GM19328 (cell line): ENCODE measurements at regions not wholly inside any gene's neighbourhood (a gene's known extent, or its start where the extent isn't known, plus 50 kb on each side); places are given as distances from the start of the nearest gene placed in this dataset.

ENCODE experiments used
- ATAC-seq: cut with Tn5 transposase; IDR thresholded peaks from one replicate; pipeline ENCODE4 v1.9.1; 2021; ENCODE audit warnings: mild to moderate bottlenecking, moderate library complexity; ENCODE audit not compliant: unreplicated experiment

DNA sequence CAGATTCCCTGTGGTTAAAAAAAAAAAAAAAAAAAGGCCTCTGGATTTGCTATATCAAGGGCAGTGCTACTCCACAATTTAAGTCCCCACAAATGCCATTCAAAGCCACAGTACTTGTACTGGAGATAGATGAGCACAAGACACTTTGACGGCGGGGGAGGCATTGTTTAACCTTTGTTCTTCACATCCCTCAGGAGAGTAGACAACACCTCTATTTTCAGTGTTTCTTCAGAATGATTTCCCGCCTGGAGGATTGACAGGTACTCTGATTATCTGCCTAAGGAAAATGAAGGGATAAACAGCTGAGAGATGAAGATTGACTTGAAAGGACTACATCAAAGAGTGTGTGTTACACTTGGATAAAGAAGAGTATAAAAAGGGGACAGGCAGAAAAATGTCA, 58.7 kb downstream of the OTOL1 start:
- no peak for ATAC-seq

DNA sequence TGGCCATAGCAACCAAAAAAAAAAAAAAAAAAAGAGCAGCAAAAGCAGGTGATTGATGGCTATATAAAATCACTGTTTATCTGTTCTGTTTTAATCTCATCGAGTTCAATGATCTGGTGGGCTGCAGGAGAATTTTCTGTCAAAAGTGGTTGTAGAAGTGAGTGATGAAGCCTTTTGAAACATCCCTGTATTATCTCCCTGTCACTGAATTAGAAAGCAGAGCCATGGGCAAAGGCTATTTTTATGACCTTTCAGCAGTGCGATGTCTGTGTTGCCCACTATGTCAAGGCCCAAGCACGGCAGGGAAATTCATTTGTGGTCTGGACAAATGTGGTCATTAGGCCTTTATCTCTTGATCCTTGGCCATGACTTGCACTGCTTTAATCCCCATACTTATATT, 59.9 kb downstream of the OTOL1 start:
- ATAC-seq = no peak

DNA sequence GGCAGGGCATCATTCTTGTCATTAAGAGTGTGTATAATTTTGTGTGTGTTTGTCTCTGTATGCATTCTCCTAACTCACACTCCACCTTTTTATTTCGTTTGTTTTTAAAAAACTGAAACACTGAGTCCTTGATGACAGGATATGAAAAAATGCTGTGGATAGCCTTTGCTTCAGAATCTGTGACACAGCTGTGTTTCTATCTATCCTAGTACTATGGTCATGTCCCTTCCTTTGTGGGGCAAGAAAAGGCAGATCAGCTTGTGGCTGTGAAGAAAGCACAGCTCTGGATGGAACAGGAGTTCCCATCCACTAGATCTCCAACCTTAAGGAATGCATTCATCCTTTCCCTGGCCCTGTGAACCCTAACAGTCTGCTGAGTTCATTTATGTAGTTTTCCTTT, 60.3 kb downstream of the OTOL1 start:
- ATAC-seq = no peak

DNA sequence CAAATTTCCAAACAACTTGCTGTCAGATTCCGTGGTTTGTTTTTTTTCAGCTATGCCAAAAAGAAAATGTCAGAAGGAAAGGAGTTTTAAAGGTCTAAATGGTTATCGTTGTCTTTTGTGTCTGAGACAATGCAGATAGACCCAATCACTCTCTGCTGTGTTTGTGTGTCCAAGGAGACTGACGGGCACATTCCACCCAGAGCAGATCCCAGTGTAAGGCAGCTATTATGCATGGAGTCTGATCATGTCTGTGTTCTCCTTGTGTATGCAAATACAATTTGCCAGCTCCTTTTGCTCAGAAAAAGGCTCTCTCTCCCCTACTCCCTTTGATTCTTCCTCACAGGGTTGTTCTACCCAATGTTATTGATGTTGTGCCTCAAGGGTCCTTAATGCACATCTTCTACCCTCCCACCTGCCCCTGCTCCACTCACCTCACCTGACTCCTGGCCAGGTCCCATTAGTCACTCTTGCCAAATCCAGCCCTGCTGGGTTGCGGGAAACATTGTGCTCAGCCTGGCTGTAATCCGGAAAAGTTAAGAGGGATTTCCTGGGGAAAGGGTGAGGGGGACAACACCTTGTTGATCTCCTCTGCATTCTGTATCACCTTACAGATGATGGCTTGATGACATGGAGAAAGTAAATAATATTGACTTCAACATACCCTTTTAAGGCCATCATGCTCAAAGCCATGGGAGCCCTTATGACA, 61.0 kb downstream of the OTOL1 start:
- ATAC-seq = no peak

DNA sequence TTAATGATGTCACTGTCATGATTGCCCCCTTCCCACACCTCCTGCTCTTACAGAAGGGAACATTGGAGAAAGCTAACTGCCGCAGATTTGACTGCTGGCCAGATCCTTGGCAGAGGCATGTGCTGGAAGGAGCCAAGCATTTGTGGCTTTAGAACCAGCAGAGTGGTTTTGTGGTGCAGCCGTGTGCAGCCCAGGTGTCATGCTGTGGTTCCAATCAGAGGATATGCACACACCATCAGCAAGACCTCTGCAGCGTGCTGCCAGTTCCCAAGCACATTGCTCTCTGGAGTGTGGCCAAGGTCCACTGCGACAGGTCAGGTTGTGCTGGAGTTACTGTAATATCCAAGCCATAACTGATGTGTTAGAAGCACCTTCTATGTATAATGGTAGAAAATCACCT, 61.6 kb downstream of the OTOL1 start:
- ATAC-seq = no peak

DNA sequence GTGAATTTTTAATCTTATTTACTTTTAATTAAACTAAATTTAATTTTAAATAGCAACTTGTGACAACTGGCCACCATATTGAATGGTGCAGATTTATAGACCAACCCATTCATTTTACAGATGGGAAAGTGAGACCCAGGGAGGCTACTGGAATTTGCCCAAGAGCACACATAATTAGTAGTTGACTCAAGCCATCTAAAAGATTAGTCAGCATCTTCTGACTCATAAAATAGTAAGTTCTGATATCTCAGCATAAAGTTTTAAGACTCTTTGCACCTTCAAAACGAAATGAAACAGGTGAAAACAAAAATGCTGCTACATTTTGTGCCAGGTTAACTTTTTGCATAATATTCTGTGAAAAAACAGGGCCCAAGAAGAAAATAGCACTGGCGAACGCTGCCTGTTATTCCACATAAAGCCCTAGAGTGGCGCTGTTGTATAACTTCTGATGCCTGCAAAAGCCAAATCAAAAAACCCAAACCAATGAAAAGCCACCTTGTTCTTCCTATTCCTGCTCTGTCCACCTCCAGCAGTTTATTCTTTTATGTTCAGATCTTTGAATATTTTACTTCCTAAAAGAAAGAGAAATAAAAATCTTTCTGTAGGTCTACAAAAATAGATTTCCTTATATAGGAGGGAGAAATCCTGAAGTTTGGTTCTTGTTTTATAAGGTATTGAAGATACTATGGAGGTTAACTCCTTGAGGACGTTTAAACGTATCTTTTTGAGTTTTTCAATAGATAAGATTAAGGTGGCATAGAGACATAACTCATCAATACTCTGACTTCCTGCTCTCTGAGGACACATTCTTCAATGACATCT, 62.8 kb downstream of the OTOL1 start:
- no peak for ATAC-seq

DNA sequence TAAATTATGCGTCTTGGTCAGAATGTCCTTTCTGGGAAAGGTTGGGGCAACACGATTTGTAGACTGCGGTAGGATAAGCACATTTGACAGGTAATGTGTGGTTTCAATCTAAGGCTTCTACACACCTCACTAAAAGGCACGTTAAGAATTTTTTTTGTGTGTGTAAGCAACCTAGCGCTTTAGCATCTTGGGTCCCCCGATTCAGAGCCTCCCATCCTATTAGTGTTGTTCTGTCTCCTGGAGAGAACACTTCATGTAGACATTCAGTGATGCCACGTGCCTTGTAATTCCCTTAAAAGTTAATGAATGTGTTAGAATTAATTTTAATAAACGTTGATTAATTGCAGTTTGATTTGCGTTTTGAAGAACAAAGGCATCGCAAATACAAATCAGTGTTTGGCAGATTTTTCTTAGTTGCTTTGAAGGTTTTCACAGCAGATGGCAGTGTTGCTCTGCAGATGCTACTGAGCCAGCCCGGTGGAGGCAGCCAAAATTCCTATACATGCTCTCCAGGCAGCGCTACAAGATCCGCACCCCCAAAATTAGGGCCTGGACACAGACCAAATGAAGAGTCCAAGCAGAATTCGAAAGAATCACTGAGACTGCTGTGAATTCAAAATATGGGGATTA, 63.5 kb downstream of the OTOL1 start:
- no peak for ATAC-seq

DNA sequence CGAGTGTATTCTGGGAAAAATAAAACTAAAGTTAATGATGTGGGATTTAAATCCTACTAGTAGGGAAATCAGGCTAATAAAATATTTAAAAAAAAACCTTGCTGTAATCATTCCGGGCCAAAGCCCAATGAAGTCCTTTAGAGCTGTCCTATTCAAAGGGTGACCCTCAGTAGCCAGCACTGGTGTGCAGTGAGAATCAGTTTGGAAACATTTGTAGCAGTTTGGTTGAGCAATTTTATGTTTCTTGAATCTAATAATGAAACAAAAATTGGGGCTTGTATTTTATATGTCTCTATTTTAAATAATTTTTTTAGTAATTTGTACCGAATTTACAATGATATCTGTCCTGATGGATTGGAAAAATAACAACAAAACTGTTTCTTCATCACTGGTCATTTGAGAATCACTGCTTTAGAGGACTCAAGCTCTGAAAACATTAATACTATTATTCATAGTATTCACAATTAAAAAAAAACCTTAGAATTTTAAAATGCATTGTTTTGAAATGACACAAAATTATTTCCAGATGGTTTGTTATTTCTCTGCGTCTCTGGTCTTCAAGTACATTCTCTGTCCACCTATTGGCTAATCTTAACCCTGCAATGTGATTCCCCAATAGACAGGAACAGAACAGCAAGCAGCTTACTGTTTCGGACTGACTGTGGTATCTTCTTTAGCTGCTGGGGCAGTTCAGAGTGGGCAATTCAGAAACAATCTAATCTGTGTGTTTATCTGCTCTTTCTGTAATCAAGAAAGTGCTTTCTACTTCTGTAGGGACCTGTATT, 71.2 kb downstream of the OTOL1 start:
- ATAC-seq = no peak

DNA sequence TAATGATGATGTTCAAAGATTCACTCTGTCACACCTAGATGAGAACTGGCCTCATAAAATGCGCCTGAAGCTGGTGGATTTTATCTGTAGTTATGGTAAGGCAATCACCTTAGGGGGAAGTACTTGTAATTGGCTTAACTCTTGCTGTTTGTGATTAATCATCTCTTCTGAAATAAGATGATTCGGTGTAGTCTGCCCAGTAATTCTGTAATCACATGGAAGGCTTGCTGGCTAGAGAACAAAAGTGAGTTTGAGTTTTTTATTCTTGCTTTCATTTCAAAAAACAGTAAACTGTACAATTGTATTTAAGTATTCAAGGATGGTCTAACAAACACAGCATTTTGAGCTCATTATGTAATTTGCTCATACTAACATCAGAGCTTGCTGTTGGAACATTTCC, 72.1 kb downstream of the OTOL1 start:
- no peak for ATAC-seq

DNA sequence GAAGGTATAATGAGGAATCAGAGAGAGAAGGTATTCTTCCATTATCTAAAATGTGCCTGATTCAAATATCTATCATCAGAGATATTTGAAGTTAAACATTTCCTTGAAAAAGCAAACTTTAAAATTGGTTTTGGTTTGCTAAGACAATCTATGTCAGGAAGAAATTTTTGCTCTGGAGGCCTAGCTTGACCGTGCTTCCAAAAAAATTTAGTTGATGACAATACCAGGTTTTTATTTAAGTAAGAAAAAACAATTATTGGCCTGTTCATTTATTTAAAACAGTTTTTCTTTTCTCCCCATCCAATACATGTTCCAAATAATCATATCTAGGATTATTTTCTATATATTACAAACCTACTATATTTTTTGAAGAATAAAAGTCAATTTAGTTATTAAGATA, 75.3 kb downstream of the OTOL1 start:
- ATAC-seq = no peak

DNA sequence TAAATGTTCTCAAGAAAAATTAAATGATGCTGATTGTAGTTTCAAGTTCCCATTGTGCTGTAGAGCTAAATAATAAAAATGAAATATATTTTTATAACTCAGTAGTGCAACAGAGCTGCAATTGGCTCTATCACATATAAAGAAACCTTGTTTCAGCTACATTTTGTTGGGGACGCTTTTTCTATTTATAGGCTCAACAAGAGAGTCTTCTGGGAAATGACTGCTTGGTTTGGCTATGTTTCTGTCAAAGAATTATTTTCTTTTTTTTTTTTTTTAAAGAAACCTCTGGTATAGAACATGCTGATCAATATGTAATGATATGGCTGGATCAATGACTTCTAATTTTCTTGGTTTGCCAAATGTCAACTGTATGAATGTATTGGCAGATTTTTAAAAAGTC, 76.5 kb downstream of the OTOL1 start:
- ATAC-seq = no peak

DNA sequence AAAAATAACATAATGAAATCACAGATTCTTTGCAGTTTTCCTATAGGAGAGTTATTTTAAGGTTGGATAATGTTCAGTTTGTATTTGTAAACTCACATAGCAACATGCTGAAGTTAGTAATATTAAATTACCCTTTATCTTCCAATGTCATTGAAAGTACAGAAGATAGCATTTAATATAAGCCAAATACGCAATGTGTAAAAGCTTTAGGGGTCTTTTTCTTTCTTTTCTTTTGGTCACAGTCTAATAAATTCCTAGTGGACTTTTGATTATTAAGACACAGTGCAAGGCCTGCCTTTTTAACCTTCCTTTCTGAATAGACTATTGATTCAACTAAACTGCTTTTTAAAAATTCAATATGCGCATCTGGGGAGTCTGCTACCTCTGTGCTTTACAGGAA, 79.3 kb downstream of the OTOL1 start:
- no peak for ATAC-seq

DNA sequence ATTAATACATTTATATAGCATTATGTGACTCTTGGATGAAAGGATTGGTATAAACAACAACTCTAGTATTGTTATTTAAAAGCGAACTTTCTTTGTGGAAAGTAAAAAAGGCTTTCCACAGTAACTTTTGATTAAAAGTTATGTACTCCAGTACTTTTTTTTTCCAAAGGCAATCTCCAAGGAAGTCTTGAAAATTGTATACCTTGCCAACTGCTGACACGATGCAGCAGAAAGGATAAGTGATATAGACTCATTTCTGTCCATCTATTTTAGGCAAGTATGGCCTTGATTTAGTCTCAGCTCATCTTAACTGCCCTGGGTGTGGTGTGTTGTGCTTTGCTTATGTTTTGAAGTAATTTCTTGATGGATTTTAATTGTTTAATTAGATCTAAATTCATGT, 79.7 kb downstream of the OTOL1 start:
- no peak for ATAC-seq

DNA sequence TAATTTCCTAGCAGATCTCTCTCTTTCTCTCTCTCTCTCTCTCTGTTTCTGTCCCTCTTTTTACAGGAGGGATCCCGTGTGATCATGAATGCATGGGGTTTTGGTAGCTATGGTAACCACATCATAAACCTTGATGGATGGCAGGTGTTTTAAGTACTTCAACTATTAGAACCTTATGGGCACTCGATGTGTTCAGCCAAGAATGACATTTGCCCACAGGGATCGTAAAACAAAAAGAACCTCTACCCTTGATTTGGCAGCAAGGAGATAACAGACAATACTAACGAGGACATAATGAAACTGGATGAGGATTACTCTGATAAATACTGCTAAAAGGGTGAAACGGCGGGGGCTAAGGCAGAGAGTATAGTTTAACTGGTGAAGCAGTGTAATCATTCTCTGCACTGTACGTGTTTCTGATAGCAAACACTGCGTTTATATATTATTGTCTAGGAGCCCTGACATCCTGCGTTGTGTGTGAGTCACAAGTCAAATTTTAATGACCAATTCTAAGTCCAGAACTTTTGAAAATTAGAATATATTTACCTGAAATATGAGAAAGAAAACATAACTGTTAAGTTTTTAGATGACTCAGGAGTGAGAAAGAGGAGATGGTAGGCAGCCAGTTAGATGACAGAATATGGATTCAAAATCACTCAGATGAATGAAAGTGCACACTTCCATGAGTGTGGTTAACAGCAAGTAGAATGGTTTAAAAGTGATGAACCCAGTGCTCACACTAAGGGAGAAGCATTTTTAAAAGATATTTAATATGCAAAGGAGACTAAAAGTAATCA, 80.3 kb downstream of the OTOL1 start:
- ATAC-seq = no peak

DNA sequence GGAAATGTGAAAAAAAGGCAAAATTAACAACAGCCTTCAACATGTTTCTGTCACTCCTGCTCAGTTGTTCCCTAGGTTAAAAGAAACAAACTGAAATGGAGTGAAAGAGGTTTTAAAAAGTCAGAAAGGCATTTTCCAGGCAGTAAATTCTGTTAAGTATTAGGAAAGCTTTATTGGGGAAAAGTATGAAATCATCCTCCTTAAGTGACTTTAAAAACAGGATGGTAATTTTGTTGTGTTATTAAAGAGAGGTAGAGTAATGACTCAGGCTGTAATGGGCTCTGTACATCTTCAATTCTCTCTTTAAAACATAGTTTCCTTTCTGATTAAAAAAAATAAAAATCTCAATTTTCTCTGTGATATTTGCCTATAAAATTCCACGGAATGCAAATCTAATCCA, 81.1 kb downstream of the OTOL1 start:
- ATAC-seq = no peak

DNA sequence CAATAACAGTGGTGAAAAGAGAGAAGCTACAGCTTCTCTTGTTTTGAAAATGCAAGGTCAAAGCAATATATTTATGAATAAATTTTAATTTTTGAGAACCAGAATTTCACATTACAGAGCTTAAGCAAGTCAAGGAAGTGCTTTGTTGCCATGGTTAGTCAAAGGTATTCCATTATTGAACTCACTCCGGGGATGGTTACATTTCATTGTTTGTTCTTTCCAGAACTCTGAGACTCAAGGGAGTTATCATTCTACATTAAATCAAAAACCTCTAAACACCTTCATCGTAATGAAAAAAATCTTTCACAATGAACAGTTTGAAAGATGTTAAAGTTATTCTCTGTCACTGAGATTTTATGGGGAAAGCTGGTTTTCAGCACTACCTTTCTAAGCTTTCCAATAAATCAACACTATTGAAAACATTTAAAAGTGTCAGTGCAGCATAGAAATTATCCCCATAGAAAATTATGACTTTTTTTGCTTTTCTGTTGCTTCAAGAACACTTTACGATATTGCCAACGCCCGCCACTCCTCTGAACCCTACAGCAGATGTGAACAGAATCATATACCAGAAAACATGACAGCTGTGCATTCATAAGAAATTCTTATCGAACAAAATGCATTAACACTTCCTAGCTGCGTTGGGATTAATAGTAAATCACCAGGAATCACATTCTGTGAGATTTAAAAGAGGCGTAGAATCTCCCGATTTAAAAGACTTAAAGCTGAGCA, 83.0 kb downstream of the OTOL1 start:
- no peak for ATAC-seq

DNA sequence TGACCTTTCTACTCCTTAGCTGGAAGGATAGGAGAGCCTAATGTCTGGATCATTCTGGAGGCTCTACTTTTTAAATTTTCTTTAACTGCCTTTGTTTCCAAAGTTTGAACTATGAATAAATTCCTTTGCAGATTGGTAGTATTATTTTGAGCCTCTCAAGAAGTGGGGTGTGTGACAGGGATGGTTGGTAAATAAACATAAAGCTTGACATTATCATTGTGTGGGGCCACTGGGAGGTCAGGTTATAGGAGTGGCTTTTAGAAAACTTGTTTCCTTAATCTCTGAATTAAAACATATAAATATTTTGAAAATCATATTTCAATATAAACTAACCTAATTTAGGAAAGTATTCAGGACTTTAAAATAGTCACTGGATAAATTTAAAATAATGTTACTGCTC, 89.3 kb downstream of the OTOL1 start:
- no peak for ATAC-seq

DNA sequence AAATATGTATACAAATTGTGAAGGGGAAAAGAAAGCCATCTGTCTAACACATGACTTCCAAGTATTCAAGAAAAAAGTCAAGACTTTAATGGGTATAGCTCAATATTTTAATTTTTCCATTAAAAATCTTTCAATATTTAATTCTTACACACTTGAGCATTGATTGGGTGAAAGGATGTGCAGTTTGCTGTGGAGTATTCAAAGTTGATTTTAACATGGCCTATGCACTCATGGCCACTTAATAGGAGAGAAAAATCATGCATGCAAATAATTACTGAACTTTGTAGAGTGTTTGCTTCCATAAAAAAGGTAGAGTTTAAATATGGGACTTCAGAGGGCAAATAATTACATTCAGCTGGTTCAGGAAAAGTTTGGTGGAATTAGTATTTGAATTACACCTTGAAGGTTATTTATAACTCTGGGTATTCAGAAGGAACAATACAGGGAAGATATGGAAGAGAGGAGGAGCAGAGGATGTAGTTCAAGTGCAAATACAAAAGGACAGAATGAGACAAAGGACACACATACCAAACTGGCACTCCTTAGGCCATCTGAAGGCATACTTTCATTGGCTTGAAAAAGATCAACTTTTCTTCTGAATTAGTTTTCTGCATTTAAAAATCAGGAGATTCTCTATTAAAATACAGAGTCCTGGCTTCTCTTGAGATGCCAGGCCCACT, 90.1 kb downstream of the OTOL1 start:
- no peak for ATAC-seq

DNA sequence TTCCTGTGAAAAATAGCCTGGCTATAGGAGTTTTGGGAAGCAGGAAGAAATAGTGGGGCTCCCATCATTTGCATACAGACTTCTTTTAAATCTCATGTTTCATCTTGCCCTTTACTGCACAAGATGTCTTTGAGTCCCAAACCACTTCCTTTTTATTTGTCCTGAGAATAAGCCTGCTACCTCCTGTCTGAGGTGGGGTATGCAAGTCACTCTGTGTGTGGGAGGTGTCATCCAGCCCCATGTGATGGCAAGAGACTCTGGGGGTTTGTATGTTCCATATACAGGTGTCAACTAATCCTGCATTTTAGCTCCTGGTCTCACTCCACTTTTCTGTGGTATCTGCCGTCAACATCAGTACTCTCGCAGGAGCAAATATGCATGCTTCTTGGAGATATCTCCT, 102.0 kb downstream of the OTOL1 start:
- no peak for ATAC-seq
